ENCODE measurements at regions not wholly inside any gene's neighbourhood (a gene's known extent, or its start where the extent isn't known, plus 50 kb on each side); places are given as distances from the start of the nearest gene placed in this dataset.

DNA sequence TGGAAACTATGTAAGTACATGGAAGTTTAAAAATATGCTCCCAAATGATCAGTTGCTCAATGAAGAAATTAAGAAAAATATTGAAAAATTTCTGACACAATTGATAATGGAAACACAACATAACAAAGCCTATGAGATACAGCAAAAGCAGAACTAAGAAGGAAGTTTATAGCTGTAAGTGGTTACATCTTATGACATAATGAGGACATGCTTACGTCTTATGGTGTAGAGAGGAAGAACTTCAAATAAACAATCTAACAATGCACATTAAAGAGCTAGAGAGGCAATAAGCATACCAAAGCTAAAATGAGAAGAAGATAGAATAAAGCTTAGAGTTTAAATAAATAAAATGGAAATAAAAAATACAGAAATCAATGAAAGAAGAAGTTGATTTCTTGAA, 50.0 kb upstream of the CEACAM21 start:
- H3K4me3 ChIP-seq: no peak overlapping the region
- no peak overlapping the region for H3K27ac ChIP-seq
- no peak for ATAC-seq (replicated peaks in 6 of 8)
- 8 to 95% (median 83%) methylated on average over 1 of the region's 1 CpG for WGBS, 10 experiments
- H3K4me1 ChIP-seq (replicated peaks in 1 of 2): no peaks in the 10 kb centered on the region
- in situ Hi-C loops (cut with MboI; ENCODE audit: low pct_unique_long_range_greater_than_20kb in 2 of 9, low sequenced_read_pairs in 9 of 9, unreplicated experiment in 9 of 9): no loop called here
